ENCODE measurements at regions not wholly inside any gene's neighbourhood (a gene's known extent, or its start where the extent isn't known, plus 50 kb on each side); places are given as distances from the start of the nearest gene placed in this dataset.

DNA sequence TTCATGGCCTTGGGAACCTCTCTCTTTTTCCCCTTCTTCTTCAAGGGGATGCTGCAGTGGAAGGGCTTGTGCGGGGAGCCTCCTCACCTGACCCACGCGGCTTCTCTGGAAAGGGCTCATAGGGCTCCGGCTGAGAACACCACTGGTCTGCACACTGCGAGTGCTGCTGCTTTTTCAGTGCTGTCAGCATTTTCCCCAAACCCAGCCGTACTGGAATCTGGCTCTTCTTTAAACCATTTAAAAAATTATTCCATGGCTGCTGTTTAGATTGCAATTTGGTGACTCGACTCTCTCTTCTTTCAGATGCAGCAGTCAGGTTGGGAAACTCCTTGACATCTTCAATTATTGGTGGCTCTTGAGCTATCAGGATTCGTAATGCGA lies 272.6 kb upstream of the DSEL start:
- DNase-seq (ENCODE audit: insufficient read length, low spot score) (no peak), FAIRE-seq (no peak)
- TF ChIP-seq, protein P1, sequence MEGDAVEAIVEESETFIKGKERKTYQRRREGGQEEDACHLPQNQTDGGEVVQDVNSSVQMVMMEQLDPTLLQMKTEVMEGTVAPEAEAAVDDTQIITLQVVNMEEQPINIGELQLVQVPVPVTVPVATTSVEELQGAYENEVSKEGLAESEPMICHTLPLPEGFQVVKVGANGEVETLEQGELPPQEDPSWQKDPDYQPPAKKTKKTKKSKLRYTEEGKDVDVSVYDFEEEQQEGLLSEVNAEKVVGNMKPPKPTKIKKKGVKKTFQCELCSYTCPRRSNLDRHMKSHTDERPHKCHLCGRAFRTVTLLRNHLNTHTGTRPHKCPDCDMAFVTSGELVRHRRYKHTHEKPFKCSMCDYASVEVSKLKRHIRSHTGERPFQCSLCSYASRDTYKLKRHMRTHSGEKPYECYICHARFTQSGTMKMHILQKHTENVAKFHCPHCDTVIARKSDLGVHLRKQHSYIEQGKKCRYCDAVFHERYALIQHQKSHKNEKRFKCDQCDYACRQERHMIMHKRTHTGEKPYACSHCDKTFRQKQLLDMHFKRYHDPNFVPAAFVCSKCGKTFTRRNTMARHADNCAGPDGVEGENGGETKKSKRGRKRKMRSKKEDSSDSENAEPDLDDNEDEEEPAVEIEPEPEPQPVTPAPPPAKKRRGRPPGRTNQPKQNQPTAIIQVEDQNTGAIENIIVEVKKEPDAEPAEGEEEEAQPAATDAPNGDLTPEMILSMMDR (IDR thresholded peaks at IDR 0.05; ENCODE audit: insufficient read depth, missing control alignments) = no peak

DNA sequence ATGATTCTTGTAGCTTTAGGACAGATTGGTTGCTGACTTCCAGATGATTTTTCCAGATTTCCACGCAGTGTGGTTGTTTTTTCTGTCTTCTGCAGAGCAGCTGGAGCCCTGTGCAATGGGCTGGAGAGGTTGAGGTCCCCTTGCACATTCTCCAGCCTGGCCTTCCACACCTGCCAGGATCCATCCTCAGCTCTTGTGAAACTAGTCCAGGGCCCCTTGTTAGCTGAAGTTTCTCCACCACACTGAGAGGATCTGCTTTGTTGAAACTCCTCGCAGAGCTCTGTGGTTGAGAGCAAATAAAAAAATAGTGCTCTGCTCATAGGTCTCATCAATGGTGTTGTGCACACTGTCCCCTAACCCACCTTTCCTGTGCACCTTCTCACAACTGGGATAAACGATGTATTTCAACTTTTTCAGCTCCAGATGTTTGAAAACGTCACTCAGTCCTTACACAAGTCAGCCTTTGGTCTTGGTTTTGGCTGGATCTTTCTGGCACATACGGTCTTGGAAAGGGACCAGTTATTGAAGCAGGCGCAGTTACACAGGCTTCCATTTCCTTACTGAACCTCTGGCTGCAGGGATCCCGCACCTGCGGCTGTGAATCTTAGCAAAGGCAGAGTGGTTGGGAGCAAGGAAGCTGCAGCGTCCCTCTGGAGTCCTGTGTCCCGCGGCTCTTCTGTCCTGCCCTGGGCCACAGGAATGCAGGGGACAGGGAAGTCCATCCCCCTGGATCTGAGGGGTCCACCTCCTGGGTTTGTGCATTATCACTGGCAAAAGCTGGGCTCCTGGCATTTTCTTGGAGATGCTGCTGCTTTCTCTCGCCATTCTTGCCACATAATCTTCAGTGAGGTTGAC lies 272.0 kb upstream of the DSEL start:
- DNase-seq (ENCODE audit: insufficient read length, low spot score) (no peak), FAIRE-seq (no peak)
- TF ChIP-seq, protein P1 (IDR thresholded peaks at IDR 0.05; ENCODE audit: insufficient read depth, missing control alignments) = no peak

DNA sequence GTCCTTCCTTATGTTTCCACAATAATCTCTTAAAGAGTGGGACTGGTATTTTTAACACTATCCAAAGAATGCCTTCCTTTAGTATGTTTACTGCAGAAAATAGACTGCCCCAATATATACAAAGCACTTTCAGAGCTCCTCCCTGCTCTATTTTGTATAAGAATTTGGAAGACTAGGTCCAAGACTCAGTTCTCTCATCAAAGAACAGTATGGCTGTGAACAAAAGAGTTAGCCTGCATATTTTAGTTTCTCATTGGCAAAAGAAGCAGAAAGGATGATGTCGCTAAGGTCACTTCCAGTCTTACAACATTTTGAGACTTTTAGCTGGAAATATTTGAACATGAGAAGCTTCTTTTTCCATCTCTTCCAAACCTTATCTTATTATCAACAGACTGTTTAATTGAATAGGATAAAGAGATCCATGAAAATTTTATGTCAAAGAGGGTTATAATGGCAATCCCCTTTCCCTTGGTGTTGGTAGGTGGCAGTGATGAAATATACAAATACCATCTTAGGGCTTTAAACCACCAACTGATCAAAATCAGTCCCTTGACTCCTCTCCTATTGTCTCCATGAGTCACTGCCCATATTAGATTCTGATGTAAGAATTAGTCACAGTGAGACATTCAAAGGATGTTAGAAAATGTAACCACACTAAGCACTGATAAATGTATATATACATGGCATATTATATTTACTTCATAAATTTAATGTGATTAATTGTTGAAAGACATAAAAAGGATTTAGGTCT lies 266.9 kb upstream of the DSEL start:
- FAIRE-seq (no peak), DNase-seq (ENCODE audit: insufficient read length, low spot score) (no peak)
- TF ChIP-seq, protein P1 (IDR thresholded peaks at IDR 0.05; ENCODE audit: insufficient read depth, missing control alignments) = no peak

DNA sequence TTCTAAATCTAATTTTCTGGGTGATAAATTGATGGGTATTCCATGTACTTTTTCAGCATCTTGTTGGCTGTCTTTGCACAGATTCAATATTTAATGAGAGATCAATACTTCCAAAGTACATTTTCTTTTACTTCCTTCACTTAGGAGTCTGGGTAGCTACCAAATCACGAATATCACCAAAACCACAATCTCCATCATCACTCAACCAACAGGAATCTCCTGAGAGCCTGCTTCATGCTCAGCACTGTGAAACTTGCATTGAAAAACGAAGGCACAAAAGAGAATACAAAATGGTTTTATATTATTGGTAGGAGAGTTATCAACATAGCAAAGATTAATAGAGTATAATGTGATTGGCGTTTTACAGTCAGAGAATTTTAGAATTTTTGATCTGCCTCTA lies 261.5 kb upstream of the DSEL start:
- TF ChIP-seq, protein P1 (IDR thresholded peaks at IDR 0.05; ENCODE audit: insufficient read depth, missing control alignments) = no peak
- FAIRE-seq (no peak), DNase-seq (ENCODE audit: insufficient read length, low spot score) (no peak)

DNA sequence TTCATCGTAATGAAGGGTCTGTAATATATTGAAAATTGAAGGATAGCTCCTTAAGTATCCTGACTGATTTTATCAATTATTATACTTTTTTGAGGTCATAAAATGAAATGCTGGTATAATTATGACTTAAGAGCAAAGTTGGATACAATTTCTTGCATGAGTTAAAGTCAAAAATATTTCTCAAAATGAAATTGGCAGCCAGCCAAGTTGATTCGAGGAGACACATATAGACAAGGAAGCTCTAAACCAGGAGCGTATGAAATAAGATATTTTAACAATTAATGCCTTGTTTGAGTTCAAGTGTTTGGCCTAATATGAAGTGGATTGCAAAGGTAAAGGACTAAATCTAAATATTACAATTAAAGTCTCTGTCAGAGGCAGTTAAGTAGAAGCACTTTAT lies 260.4 kb upstream of the DSEL start:
- TF ChIP-seq, protein P1 (IDR thresholded peaks at IDR 0.05; ENCODE audit: insufficient read depth, missing control alignments) = no peak
- FAIRE-seq = no peak
- DNase-seq (ENCODE audit: insufficient read length, low spot score) = no peak

DNA sequence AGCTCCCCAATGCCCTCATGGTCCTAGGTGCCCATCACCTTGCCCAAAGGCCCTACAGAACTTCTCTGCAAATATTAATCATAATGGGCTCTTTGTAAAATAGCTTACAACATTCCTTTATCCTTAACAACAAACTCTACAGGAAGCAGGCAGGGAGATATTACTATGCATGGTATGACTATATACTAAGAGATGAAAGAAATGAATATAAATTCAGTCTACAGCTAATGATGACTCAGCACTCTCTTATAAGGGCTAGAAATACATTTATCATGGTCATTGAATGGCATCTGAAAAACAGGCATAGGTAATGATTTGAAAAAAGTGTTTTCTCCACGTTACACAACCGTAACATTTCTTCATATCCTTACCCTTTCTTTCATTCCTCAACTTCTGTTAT lies 254.8 kb upstream of the DSEL start:
- no peak for DNase-seq (ENCODE audit: insufficient read length, low spot score)
- TF ChIP-seq, protein P1 (IDR thresholded peaks at IDR 0.05; ENCODE audit: insufficient read depth, missing control alignments) = no peak
- peak; percentile 98 for FAIRE-seq

DNA sequence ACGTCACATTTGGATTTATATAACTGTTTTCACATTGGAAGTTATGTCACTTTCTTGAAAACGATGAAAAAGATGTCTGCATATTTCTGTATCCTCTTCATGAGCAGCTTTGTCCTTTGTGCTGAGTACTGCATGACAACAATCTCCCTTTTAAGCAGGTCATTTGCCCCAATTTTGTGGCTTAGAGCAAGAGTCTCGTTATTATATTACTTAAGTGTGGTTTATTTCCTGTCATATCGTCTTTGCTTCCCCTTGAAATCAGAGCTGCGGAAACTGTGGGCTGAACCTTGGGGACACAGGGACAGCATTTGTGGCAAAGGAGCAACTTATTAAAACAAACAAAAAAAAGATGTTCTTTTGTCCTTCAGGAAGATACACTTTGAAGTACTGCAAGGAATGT lies 254.0 kb upstream of the DSEL start:
- DNase-seq (ENCODE audit: insufficient read length, low spot score) = no peak
- FAIRE-seq = no peak
- TF ChIP-seq, protein P1 (IDR thresholded peaks at IDR 0.05; ENCODE audit: insufficient read depth, missing control alignments) = no peak

Data from D721Med (cell line).